ENCODE measurements at regions not wholly inside any gene's neighbourhood (a gene's known extent, or its start where the extent isn't known, plus 50 kb on each side); places are given as distances from the start of the nearest gene placed in this dataset.
A peak's percentile ranks its signal among the peaks of the same experiment; 100 is the strongest.
"Not testable (repeated sequence)": the region's sequence is repeated elsewhere in the genome, so short reads cannot be mapped to it uniquely, and the experiment has no call there.

GRCh38 chr18:14927701-14928100 is 179.7 kb downstream of the ANKRD30B start:
- peaks cover 10% of the 10 kb centered on the region for H3K4me1 Mint-ChIP-seq
- no peak for DNase-seq
- H3K4me3 Mint-ChIP-seq = no peak overlapping the region
- no peaks in the 10 kb centered on the region for H3K9me3 Mint-ChIP-seq
- H3K27ac Mint-ChIP-seq = no peak overlapping the region
- no peaks in the 10 kb centered on the region for H3K27me3 Mint-ChIP-seq
- ATAC-seq = no peak

- Mint-ChIP-seq H3K4me3 (no peak overlapping the region), H3K27ac (no peak overlapping the region), H3K27me3 (no peaks in the 10 kb centered on the region), H3K4me1 (peaks cover 10% of the 10 kb centered on the region), H3K9me3 (no peaks in the 10 kb centered on the region)
- DNase-seq = no peak
- ATAC-seq = no peak
Observed at GRCh38 chr18:14928396-14928795, 180.4 kb downstream of the ANKRD30B start.

- H3K4me3 Mint-ChIP-seq = no peak overlapping the region
- no peak overlapping the region for H3K27ac Mint-ChIP-seq
- no peaks in the 10 kb centered on the region for H3K9me3 Mint-ChIP-seq
- DNase-seq = no peak
- H3K4me1 Mint-ChIP-seq = peaks cover 6% of the 10 kb centered on the region
- no peak for ATAC-seq
- no peaks in the 10 kb centered on the region for H3K27me3 Mint-ChIP-seq
Observed at GRCh38 chr18:14930076-14930475, 182.1 kb downstream of the ANKRD30B start.

GRCh38 chr18:14930576-14930975 is 182.6 kb downstream of the ANKRD30B start:
- DNase-seq (no peak), ATAC-seq (no peak)
- no peaks in the 10 kb centered on the region for H3K27me3 Mint-ChIP-seq
- no peak overlapping the region for H3K27ac Mint-ChIP-seq
- no peak overlapping the region for H3K4me3 Mint-ChIP-seq
- H3K9me3 Mint-ChIP-seq = no peaks in the 10 kb centered on the region
- H3K4me1 Mint-ChIP-seq = peaks cover under 1% of the 10 kb centered on the region

- no peak for DNase-seq
- no peaks in the 10 kb centered on the region for H3K9me3 Mint-ChIP-seq
- no peak for ATAC-seq
- H3K27ac Mint-ChIP-seq = no peak overlapping the region
- no peaks in the 10 kb centered on the region for H3K4me1 Mint-ChIP-seq
- no peak overlapping the region for H3K4me3 Mint-ChIP-seq
- H3K27me3 Mint-ChIP-seq = peaks cover under 1% of the 10 kb centered on the region
Observed at GRCh38 chr18:14933049-14933851, 185.3 kb downstream of the ANKRD30B start.

GRCh38 chr18:14933964-14934363 is 186.0 kb downstream of the ANKRD30B start:
- H3K4me1 Mint-ChIP-seq = no peaks in the 10 kb centered on the region
- no peak overlapping the region for H3K27ac Mint-ChIP-seq
- no peak overlapping the region for H3K4me3 Mint-ChIP-seq
- peaks cover 6% of the 10 kb centered on the region for H3K27me3 Mint-ChIP-seq
- no peak for DNase-seq
- no peak for ATAC-seq
- H3K9me3 Mint-ChIP-seq = no peaks in the 10 kb centered on the region

- Mint-ChIP-seq H3K4me1 (no peaks in the 10 kb centered on the region), H3K27ac (no peak overlapping the region), H3K27me3 (peaks cover 6% of the 10 kb centered on the region), H3K9me3 (no peaks in the 10 kb centered on the region), H3K4me3 (no peak overlapping the region)
- ATAC-seq (no peak), DNase-seq (no peak)
Observed at GRCh38 chr18:14935210-14935609, 187.2 kb downstream of the ANKRD30B start.

GRCh38 chr18:14936313-14936712 is 188.3 kb downstream of the ANKRD30B start:
- H3K27ac Mint-ChIP-seq = no peak overlapping the region
- H3K4me1 Mint-ChIP-seq = no peaks in the 10 kb centered on the region
- DNase-seq = no peak
- H3K9me3 Mint-ChIP-seq = no peaks in the 10 kb centered on the region
- peaks cover 6% of the 10 kb centered on the region for H3K27me3 Mint-ChIP-seq
- no peak overlapping the region for H3K4me3 Mint-ChIP-seq
- ATAC-seq = no peak

GRCh38 chr18:14937271-14937670 is 189.3 kb downstream of the ANKRD30B start:
- DNase-seq = no peak
- H3K27me3 Mint-ChIP-seq = peaks cover 6% of the 10 kb centered on the region
- no peak overlapping the region for H3K4me3 Mint-ChIP-seq
- no peak for ATAC-seq
- no peak overlapping the region for H3K27ac Mint-ChIP-seq
- no peaks in the 10 kb centered on the region for H3K9me3 Mint-ChIP-seq
- H3K4me1 Mint-ChIP-seq = no peaks in the 10 kb centered on the region

GRCh38 chr18:14939141-14939540 is 191.2 kb downstream of the ANKRD30B start:
- Mint-ChIP-seq H3K4me1 (no peaks in the 10 kb centered on the region), H3K27ac (no peak overlapping the region), H3K9me3 (no peaks in the 10 kb centered on the region), H3K27me3 (peaks cover 6% of the 10 kb centered on the region), H3K4me3 (no peak overlapping the region)
- ATAC-seq (no peak), DNase-seq (no peak)

GRCh38 chr18:14940106-14940505 is 192.1 kb downstream of the ANKRD30B start:
- not testable (repeated sequence) for H3K4me1 Mint-ChIP-seq, DNase-seq, H3K4me3 Mint-ChIP-seq, ATAC-seq, H3K9me3 Mint-ChIP-seq, H3K27me3 Mint-ChIP-seq
- H3K27ac Mint-ChIP-seq = peak overlapping the region in 1 of 2 donors; percentile 30

GRCh38 chr18:14940735-14941134 is 192.8 kb downstream of the ANKRD30B start:
- H3K9me3 Mint-ChIP-seq = no peaks in the 10 kb centered on the region
- H3K27ac Mint-ChIP-seq = no peak overlapping the region
- ATAC-seq (no peak), DNase-seq (no peak)
- H3K27me3 Mint-ChIP-seq = peaks cover 6% of the 10 kb centered on the region
- H3K4me3 Mint-ChIP-seq = no peak overlapping the region
- H3K4me1 Mint-ChIP-seq = no peaks in the 10 kb centered on the region

- Mint-ChIP-seq H3K4me1 (no peaks in the 10 kb centered on the region), H3K27me3 (peaks cover 6% of the 10 kb centered on the region), H3K9me3 (no peaks in the 10 kb centered on the region), H3K4me3 (no peak overlapping the region), H3K27ac (no peak overlapping the region)
- DNase-seq = no peak
- peak; percentile 26 for ATAC-seq
Observed at GRCh38 chr18:14941256-14941655, 193.3 kb downstream of the ANKRD30B start.

- DNase-seq (no peak), ATAC-seq (peak; percentile 19)
- no peak overlapping the region for H3K27ac Mint-ChIP-seq
- peaks cover 6% of the 10 kb centered on the region for H3K27me3 Mint-ChIP-seq
- H3K4me1 Mint-ChIP-seq = no peaks in the 10 kb centered on the region
- H3K4me3 Mint-ChIP-seq = no peak overlapping the region
- H3K9me3 Mint-ChIP-seq = no peaks in the 10 kb centered on the region
Observed at GRCh38 chr18:14941792-14942191, 193.8 kb downstream of the ANKRD30B start.

- H3K4me1 Mint-ChIP-seq = no peaks in the 10 kb centered on the region
- no peak for ATAC-seq
Observed at GRCh38 chr18:14942275-14942674, 194.3 kb downstream of the ANKRD30B start.

GRCh38 chr18:14943486-14943885 is 195.5 kb downstream of the ANKRD30B start:
- H3K4me1 Mint-ChIP-seq = no peaks in the 10 kb centered on the region
- DNase-seq (no peak), ATAC-seq (no peak)
- peaks cover 3% of the 10 kb centered on the region for H3K27me3 Mint-ChIP-seq
- no peaks in the 10 kb centered on the region for H3K9me3 Mint-ChIP-seq
- peak overlapping the region in 1 of 2 donors; percentile 88 for H3K27ac Mint-ChIP-seq
- no peak overlapping the region for H3K4me3 Mint-ChIP-seq

More at GRCh38 chr18:14942275-14942674, 194.3 kb downstream of the ANKRD30B start:
- DNase-seq = no peak
- H3K27ac Mint-ChIP-seq = peak overlapping the region in 1 of 2 donors; percentile 42
- no peak overlapping the region for H3K4me3 Mint-ChIP-seq
- H3K27me3 Mint-ChIP-seq = peaks cover 6% of the 10 kb centered on the region
- no peaks in the 10 kb centered on the region for H3K9me3 Mint-ChIP-seq

All from stimulated activated naive CD8-positive, alpha-beta T cell treated with anti-CD3 and anti-CD28 coated beads, Interleukin-15, amount 100 ng/mL, for 72 hours (primary cell).